UCSD-AML1 (cell line): ENCODE measurements at regions not wholly inside any gene's neighbourhood (a gene's known extent, or its start where the extent isn't known, plus 50 kb on each side); places are given as distances from the start of the nearest gene placed in this dataset.
"Not testable (repeated sequence)": the region's sequence is repeated elsewhere in the genome, so short reads cannot be mapped to it uniquely, and the experiment has no call there.

Source experiments
- DNase-seq: peaks from one replicate; lab custom pipeline; 2025; ENCODE audit not compliant: unreplicated experiment; lab: John Stamatoyannopoulos, UW

- DNase-seq: no peak
Measured at GRCh38 chrX:10945498-10945897, 165.6 kb upstream of the HCCS start.

GRCh38 chrX:10949541-10949940, 161.6 kb upstream of the HCCS start:
- DNase-seq: no peak

GRCh38 chrX:10952619-10953018, 158.5 kb upstream of the HCCS start:
- DNase-seq: no peak

- DNase-seq: no peak
Measured at GRCh38 chrX:10965174-10965798, 145.8 kb upstream of the HCCS start.

- DNase-seq: no peak
Measured at GRCh38 chrX:10966057-10966456, 145.1 kb upstream of the HCCS start.

GRCh38 chrX:10971176-10971575, 140.0 kb upstream of the HCCS start:
- no peak for DNase-seq

GRCh38 chrX:10971759-10972158, 139.4 kb upstream of the HCCS start:
- no peak for DNase-seq

GRCh38 chrX:10972706-10973105, 138.4 kb upstream of the HCCS start:
- no peak for DNase-seq

GRCh38 chrX:10974920-10975319, 136.2 kb upstream of the HCCS start:
- no peak for DNase-seq

- DNase-seq: no peak
Measured at GRCh38 chrX:10979956-10980355, 131.2 kb upstream of the HCCS start.

GRCh38 chrX:10981506-10981905, 129.6 kb upstream of the HCCS start:
- no peak for DNase-seq

- DNase-seq: no peak
Measured at GRCh38 chrX:10983526-10983925, 127.6 kb upstream of the HCCS start.

- DNase-seq: no peak
Measured at GRCh38 chrX:10984213-10984612, 126.9 kb upstream of the HCCS start.

- no peak for DNase-seq
Measured at GRCh38 chrX:10986616-10987015, 124.5 kb upstream of the HCCS start.

GRCh38 chrX:10988653-10989052, 122.5 kb upstream of the HCCS start:
- no peak for DNase-seq

- no peak for DNase-seq
Measured at GRCh38 chrX:10989386-10989785, 121.7 kb upstream of the HCCS start.

- no peak for DNase-seq
Measured at GRCh38 chrX:10990418-10990817, 120.7 kb upstream of the HCCS start.

- DNase-seq: no peak
Measured at GRCh38 chrX:10990976-10991375, 120.2 kb upstream of the HCCS start.

GRCh38 chrX:10992110-10992509, 119.0 kb upstream of the HCCS start:
- no peak for DNase-seq

GRCh38 chrX:11007076-11007475, 104.1 kb upstream of the HCCS start:
- not testable (repeated sequence) for DNase-seq

- no peak for DNase-seq
Measured at GRCh38 chrX:11010476-11010875, 100.7 kb upstream of the HCCS start.

GRCh38 chrX:11016728-11017127, 94.4 kb upstream of the HCCS start:
- DNase-seq: no peak

- not testable (repeated sequence) for DNase-seq
Measured at GRCh38 chrX:11022588-11022987, 88.5 kb upstream of the HCCS start.

GRCh38 chrX:11039926-11040325, 71.2 kb upstream of the HCCS start:
- no peak for DNase-seq
